ENCODE measurements at regions not wholly inside any gene's neighbourhood (a gene's known extent, or its start where the extent isn't known, plus 50 kb on each side); places are given as distances from the start of the nearest gene placed in this dataset.

GRCh38 chr2:217641960-217642359 lies 360.8 kb downstream of the TNS1 start:
- DNase-seq (no peak), ATAC-seq (ENCODE audit: low FRiP score) (peak; percentile 56)
- Histone ChIP-seq H3K9me3 (ENCODE audit: control insufficient read depth, low read length) (no peaks in the 10 kb centered on the region), H3K27me3 (ENCODE audit: control insufficient read depth in 1 of 2, insufficient read depth in 2 of 2, low read length in 1 of 2) (no peaks in the 10 kb centered on the region), H3K36me3 (ENCODE audit: control insufficient read depth in 1 of 2, insufficient read depth in 2 of 2, low read length in 1 of 2) (peaks cover 0 to 2% of the 10 kb centered on the region in 2 donors), H3K4me1 (ENCODE audit: control insufficient read depth in 1 of 2, insufficient read depth in 2 of 2, low read length in 2 of 2) (peaks cover 0 to 5% of the 10 kb centered on the region in 2 donors), H3K27ac (ENCODE audit: low read depth in 1 of 2, low read length in 2 of 2) (no peak overlapping the region), H3K4me3 (ENCODE audit: low read length in 2 of 2) (no peak overlapping the region)
- intact Hi-C loops (cut with DNase I), result no loop called here
- 67 to 73% methylated on average over 2 of the region's 2 CpGs for WGBS, 2 donors

GRCh38 chr2:217639481-217639880 lies 363.3 kb downstream of the TNS1 start:
- Histone ChIP-seq H3K4me3 (ENCODE audit: low read length in 2 of 2) (no peak overlapping the region), H3K27ac (ENCODE audit: low read depth in 1 of 2, low read length in 2 of 2) (no peak overlapping the region), H3K9me3 (ENCODE audit: control insufficient read depth, low read length) (no peaks in the 10 kb centered on the region), H3K36me3 (ENCODE audit: control insufficient read depth in 1 of 2, insufficient read depth in 2 of 2, low read length in 1 of 2) (peaks cover 0 to 2% of the 10 kb centered on the region in 2 donors), H3K4me1 (ENCODE audit: control insufficient read depth in 1 of 2, insufficient read depth in 2 of 2, low read length in 2 of 2) (peaks cover 0 to 5% of the 10 kb centered on the region in 2 donors), H3K27me3 (ENCODE audit: control insufficient read depth in 1 of 2, insufficient read depth in 2 of 2, low read length in 1 of 2) (no peaks in the 10 kb centered on the region)
- intact Hi-C loops (cut with DNase I), result no loop called here
- DNase-seq, result no peak
- 92 to 95% methylated on average over 2 of the region's 2 CpGs for WGBS, 2 donors
- ATAC-seq (ENCODE audit: low FRiP score), result no peak

- H3K27me3 ChIP-seq (ENCODE audit: control insufficient read depth in 1 of 2, insufficient read depth in 2 of 2, low read length in 1 of 2), result no peaks in the 10 kb centered on the region
- H3K27ac ChIP-seq (ENCODE audit: low read depth in 1 of 2, low read length in 2 of 2), result no peak overlapping the region
- peaks cover 0 to 2% of the 10 kb centered on the region in 2 donors for H3K36me3 ChIP-seq (ENCODE audit: control insufficient read depth in 1 of 2, insufficient read depth in 2 of 2, low read length in 1 of 2)
- DNase-seq, result no peak
- H3K9me3 ChIP-seq (ENCODE audit: control insufficient read depth, low read length), result no peaks in the 10 kb centered on the region
- 91 to 94% methylated on average over 4 of the region's 4 CpGs for WGBS, 2 donors
- H3K4me1 ChIP-seq (ENCODE audit: control insufficient read depth in 1 of 2, insufficient read depth in 2 of 2, low read length in 2 of 2), result peaks cover 0 to 5% of the 10 kb centered on the region in 2 donors
- no peak overlapping the region for H3K4me3 ChIP-seq (ENCODE audit: low read length in 2 of 2)
- ATAC-seq (ENCODE audit: low FRiP score), result no peak
- intact Hi-C loops (cut with DNase I), result no loop called here
These were observed 364.3 kb downstream of the TNS1 start for GRCh38 chr2:217638533-217638932.

GRCh38 chr2:217638031-217638430 lies 364.8 kb downstream of the TNS1 start:
- ATAC-seq (ENCODE audit: low FRiP score), result no peak
- DNase-seq, result no peak
- Histone ChIP-seq H3K27me3 (ENCODE audit: control insufficient read depth in 1 of 2, insufficient read depth in 2 of 2, low read length in 1 of 2) (no peaks in the 10 kb centered on the region), H3K27ac (ENCODE audit: low read depth in 1 of 2, low read length in 2 of 2) (no peak overlapping the region), H3K4me3 (ENCODE audit: low read length in 2 of 2) (no peak overlapping the region), H3K4me1 (ENCODE audit: control insufficient read depth in 1 of 2, insufficient read depth in 2 of 2, low read length in 2 of 2) (peaks cover 0 to 5% of the 10 kb centered on the region in 2 donors), H3K9me3 (ENCODE audit: control insufficient read depth, low read length) (no peaks in the 10 kb centered on the region), H3K36me3 (ENCODE audit: control insufficient read depth in 1 of 2, insufficient read depth in 2 of 2, low read length in 1 of 2) (peaks cover 0 to under 1% of the 10 kb centered on the region in 2 donors)
- intact Hi-C loops (cut with DNase I), result no loop called here
- 4% methylated on average over 2 of the region's 2 CpGs for WGBS, 2 donors

GRCh38 chr2:217636991-217637561 lies 365.7 kb downstream of the TNS1 start:
- intact Hi-C loops (cut with DNase I), result no loop called here
- no peak for DNase-seq
- Histone ChIP-seq H3K9me3 (ENCODE audit: control insufficient read depth, low read length) (no peaks in the 10 kb centered on the region), H3K27ac (ENCODE audit: low read depth in 1 of 2, low read length in 2 of 2) (no peak overlapping the region), H3K4me1 (ENCODE audit: control insufficient read depth in 1 of 2, insufficient read depth in 2 of 2, low read length in 2 of 2) (peaks cover 0 to 5% of the 10 kb centered on the region in 2 donors), H3K4me3 (ENCODE audit: low read length in 2 of 2) (no peak overlapping the region), H3K36me3 (ENCODE audit: control insufficient read depth in 1 of 2, insufficient read depth in 2 of 2, low read length in 1 of 2) (no peaks in the 10 kb centered on the region), H3K27me3 (ENCODE audit: control insufficient read depth in 1 of 2, insufficient read depth in 2 of 2, low read length in 1 of 2) (no peaks in the 10 kb centered on the region)
- ATAC-seq (ENCODE audit: low FRiP score), result no peak
- WGBS, 2 donors, result 82 to 83% methylated on average over 9 of the region's 9 CpGs

GRCh38 chr2:217636578-217636977 lies 366.2 kb downstream of the TNS1 start:
- DNase-seq, result no peak
- Histone ChIP-seq H3K27me3 (ENCODE audit: control insufficient read depth in 1 of 2, insufficient read depth in 2 of 2, low read length in 1 of 2) (no peaks in the 10 kb centered on the region), H3K4me3 (ENCODE audit: low read length in 2 of 2) (no peak overlapping the region), H3K27ac (ENCODE audit: low read depth in 1 of 2, low read length in 2 of 2) (no peak overlapping the region), H3K36me3 (ENCODE audit: control insufficient read depth in 1 of 2, insufficient read depth in 2 of 2, low read length in 1 of 2) (no peaks in the 10 kb centered on the region), H3K4me1 (ENCODE audit: control insufficient read depth in 1 of 2, insufficient read depth in 2 of 2, low read length in 2 of 2) (peaks cover 0 to 5% of the 10 kb centered on the region in 2 donors), H3K9me3 (ENCODE audit: control insufficient read depth, low read length) (no peaks in the 10 kb centered on the region)
- no peak for ATAC-seq (ENCODE audit: low FRiP score)
- intact Hi-C loops (cut with DNase I), result no loop called here
- WGBS, 2 donors, result 93 to 97% methylated on average over 5 of the region's 5 CpGs

GRCh38 chr2:217634871-217635270 lies 367.9 kb downstream of the TNS1 start:
- Histone ChIP-seq H3K9me3 (ENCODE audit: control insufficient read depth, low read length) (no peaks in the 10 kb centered on the region), H3K27me3 (ENCODE audit: control insufficient read depth in 1 of 2, insufficient read depth in 2 of 2, low read length in 1 of 2) (no peaks in the 10 kb centered on the region), H3K4me1 (ENCODE audit: control insufficient read depth in 1 of 2, insufficient read depth in 2 of 2, low read length in 2 of 2) (peaks cover 0 to 5% of the 10 kb centered on the region in 2 donors), H3K36me3 (ENCODE audit: control insufficient read depth in 1 of 2, insufficient read depth in 2 of 2, low read length in 1 of 2) (no peaks in the 10 kb centered on the region), H3K27ac (ENCODE audit: low read depth in 1 of 2, low read length in 2 of 2) (no peak overlapping the region), H3K4me3 (ENCODE audit: low read length in 2 of 2) (no peak overlapping the region)
- intact Hi-C loops (cut with DNase I), result no loop called here
- ATAC-seq (ENCODE audit: low FRiP score), result no peak
- WGBS, 2 donors, result 37 to 43% methylated on average over 1 of the region's 1 CpG
- no peak for DNase-seq

- Histone ChIP-seq H3K4me1 (ENCODE audit: control insufficient read depth in 1 of 2, insufficient read depth in 2 of 2, low read length in 2 of 2) (no peaks in the 10 kb centered on the region), H3K27me3 (ENCODE audit: control insufficient read depth in 1 of 2, insufficient read depth in 2 of 2, low read length in 1 of 2) (no peaks in the 10 kb centered on the region), H3K36me3 (ENCODE audit: control insufficient read depth in 1 of 2, insufficient read depth in 2 of 2, low read length in 1 of 2) (no peaks in the 10 kb centered on the region), H3K9me3 (ENCODE audit: control insufficient read depth, low read length) (no peaks in the 10 kb centered on the region), H3K4me3 (ENCODE audit: low read length in 2 of 2) (no peak overlapping the region), H3K27ac (ENCODE audit: low read depth in 1 of 2, low read length in 2 of 2) (no peak overlapping the region)
- 41 to 50% methylated on average over 1 of the region's 1 CpG for WGBS, 2 donors
- intact Hi-C loops (cut with DNase I), result no loop called here
- DNase-seq, result no peak
- peak; percentile 45 for ATAC-seq (ENCODE audit: low FRiP score)
These were observed 370.8 kb downstream of the TNS1 start for GRCh38 chr2:217632043-217632442.

GRCh38 chr2:217631115-217631514 lies 371.7 kb downstream of the TNS1 start:
- no peak overlapping the region for H3K27ac ChIP-seq (ENCODE audit: low read depth in 1 of 2, low read length in 2 of 2)
- no peak for DNase-seq
- intact Hi-C loops (cut with DNase I), result no loop called here
- no peak for ATAC-seq (ENCODE audit: low FRiP score)
- H3K4me3 ChIP-seq (ENCODE audit: low read length in 2 of 2), result no peak overlapping the region
- no peaks in the 10 kb centered on the region for H3K27me3 ChIP-seq (ENCODE audit: control insufficient read depth in 1 of 2, insufficient read depth in 2 of 2, low read length in 1 of 2)
- 85 to 86% methylated on average over 10 of the region's 10 CpGs for WGBS, 2 donors
- no peaks in the 10 kb centered on the region for H3K36me3 ChIP-seq (ENCODE audit: control insufficient read depth in 1 of 2, insufficient read depth in 2 of 2, low read length in 1 of 2)
- H3K4me1 ChIP-seq (ENCODE audit: control insufficient read depth in 1 of 2, insufficient read depth in 2 of 2, low read length in 2 of 2), result no peaks in the 10 kb centered on the region
- H3K9me3 ChIP-seq (ENCODE audit: control insufficient read depth, low read length), result no peaks in the 10 kb centered on the region

Measured in aorta (tissue), 5 donors.